GM12875 (cell line): ENCODE measurements at regions not wholly inside any gene's neighbourhood (a gene's known extent, or its start where the extent isn't known, plus 50 kb on each side); places are given as distances from the start of the nearest gene placed in this dataset.

ENCODE experiments used
- H3K4me3 ChIP-seq: one replicate; pipeline ENCODE4 v1.5.1; 2011; ENCODE audit warnings: low read depth, low read length, control low read depth
- CTCF ChIP-seq: IDR thresholded peaks from 2 replicates; pipeline ENCODE4 v1.5.1; 2011; ENCODE audit warnings: low read depth, mild to moderate bottlenecking, control low read depth, inconsistent platforms, low read length, moderate library complexity, borderline replicate concordance; ENCODE audit not compliant: insufficient read depth

DNA sequence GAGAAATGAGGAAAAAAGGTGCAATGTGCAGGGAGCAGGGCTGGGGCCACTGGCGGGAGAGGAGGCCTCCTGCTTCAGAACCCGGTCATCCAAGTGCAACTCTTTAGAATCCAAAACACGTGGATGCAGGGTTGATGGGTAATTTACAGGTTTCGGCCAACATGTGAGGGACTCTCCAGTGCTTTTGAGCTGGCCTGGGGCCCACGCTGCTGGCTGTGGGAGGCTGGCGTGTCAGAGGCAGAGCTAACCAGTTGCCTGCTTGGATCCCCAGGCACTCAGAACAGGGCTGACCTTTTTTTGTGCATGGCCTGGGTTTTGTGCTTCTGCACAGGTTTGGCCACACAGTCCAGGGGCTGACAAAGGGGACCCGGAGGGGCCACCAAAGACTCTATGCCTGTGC is 61.6 kb downstream of the GADD45G start:
- H3K4me3 ChIP-seq = no peak overlapping the region

DNA sequence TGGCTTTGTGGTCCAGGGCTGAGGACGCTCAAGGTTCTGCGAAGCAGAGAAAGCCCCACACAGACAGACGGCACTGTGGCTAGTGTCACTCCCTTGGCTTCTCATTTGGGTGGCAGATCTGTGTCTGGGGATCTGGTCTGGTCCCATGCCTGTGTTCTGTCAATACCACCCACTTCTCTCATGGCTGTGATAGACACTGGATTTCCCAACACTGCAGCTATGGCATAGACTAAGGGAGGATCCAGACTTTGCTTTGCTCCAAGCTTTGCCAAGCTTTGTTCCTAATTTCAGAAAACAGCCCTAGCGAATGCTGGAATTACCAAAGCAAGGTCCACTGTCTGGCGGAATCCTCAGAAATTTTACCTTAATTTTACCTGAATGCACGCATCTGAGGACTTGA is 62.1 kb downstream of the GADD45G start:
- no peak for TF ChIP-seq CTCF
- no peak overlapping the region for H3K4me3 ChIP-seq

More for the DNA sequence above, 61.6 kb downstream of the GADD45G start:
- TF ChIP-seq CTCF = no peak

- TF ChIP-seq CTCF = no peak
- H3K4me3 ChIP-seq = no peak overlapping the region
Observed at GRCh38 chr9:89667726-89668125, 62.9 kb downstream of the GADD45G start.

DNA sequence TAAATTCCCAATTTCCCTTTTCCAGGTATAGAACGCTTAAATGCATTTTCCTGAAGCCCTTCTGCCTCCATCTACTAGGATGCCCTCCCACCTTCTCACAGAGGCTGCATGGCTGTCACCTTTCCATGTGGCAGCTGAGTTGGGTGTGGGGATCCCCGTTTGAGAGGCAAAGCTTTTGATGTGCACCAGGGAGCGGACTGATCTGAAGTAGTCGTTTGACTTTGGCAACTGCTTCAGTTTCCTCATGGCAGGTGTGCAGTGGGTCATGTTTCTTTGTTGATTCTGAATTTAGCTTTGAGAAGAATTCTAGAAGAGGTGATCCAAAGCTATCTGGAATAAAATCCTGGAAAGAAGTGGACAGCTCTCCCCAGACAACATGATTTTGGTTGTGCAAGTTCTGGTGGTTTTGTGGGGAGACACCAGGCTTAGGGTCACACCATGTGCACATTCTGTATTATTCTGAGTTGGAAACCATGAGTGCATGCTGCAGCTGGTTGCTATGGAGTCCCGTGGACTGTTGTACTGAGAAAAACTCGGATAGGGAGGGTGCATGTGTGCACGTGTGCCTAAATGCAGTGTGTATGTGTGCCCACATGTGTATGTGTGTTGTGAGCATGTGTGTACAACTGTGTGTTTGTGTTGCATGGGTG is 63.5 kb downstream of the GADD45G start:
- no peak for TF ChIP-seq CTCF
- no peak overlapping the region for H3K4me3 ChIP-seq

DNA sequence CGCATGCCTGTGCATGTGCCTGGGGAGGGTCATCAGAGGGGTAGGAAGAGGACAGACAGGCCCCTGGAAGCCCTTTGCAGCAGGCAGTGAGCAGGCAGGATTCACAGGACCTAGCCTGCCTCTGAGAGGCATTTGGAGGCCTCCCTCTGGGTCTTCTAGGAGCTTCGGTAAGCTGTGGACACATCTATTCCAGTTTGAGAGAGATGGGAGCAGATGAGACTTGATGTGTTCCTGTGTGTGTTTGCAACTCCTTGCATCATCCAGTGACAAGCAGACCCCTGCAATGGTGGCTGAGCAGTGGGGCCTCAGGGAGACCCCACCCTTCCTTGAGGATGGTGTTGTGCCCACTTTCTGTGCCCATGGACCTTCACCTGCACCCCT is 64.0 kb downstream of the GADD45G start:
- TF ChIP-seq CTCF = no peak
- H3K4me3 ChIP-seq = no peak overlapping the region

- no peak for TF ChIP-seq CTCF
- no peak overlapping the region for H3K4me3 ChIP-seq
Observed at GRCh38 chr9:89669361-89669842, 64.6 kb downstream of the GADD45G start.

DNA sequence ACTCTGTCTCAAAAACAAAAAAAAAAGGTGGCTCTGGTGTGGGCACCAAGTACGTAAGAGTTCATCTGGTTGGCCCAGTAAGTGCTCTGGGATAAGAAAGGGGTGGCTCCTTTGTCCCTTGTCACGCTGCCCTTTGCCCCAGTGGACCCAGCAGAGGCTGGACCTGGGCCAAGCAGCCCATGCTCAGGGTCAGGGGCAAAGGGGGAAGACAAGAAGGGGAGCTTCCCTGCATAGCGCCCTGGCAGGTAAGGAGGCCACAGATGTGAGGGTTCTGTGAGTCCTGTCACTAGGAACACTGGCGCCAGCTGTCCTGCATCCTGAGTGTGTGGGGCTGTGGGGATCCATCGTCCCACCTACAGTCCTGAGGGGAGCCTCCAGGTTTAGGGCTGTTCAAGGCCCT is 65.3 kb downstream of the GADD45G start:
- TF ChIP-seq CTCF = no peak
- H3K4me3 ChIP-seq = no peak overlapping the region
